ENCODE measurements at regions not wholly inside any gene's neighbourhood (a gene's known extent, or its start where the extent isn't known, plus 50 kb on each side); places are given as distances from the start of the nearest gene placed in this dataset.

DNA sequence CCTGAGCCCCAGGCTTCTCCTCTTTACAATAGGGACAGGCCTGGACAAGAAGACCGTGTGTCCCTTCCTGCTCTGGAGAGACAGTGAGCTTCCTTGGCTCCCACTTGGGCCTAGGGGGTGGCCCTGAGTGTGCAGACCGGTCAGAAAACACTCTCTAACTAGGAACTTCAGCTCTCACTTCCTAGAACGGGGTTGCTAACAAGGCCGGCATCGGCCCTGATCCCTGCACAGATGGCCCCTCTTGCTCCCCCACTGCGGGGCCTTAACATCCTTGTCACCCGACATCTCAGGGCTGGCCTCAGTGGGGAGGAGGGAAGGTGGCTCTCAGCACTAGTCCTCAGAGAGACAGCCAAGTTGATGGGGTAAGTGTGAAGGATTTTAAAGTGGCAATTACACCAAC, 406.9 kb downstream of the CTTN start:
- TF ChIP-seq EZH2phosphoT487 (IDR thresholded peaks at IDR 0.05; ENCODE audit: insufficient read depth, low read depth) (no peak), EZH2 (IDR thresholded peaks at IDR 0.05; ENCODE audit: insufficient read depth, poor library complexity, severe bottlenecking) (no peak)

All from GM23248 (cell line).